AG08396 (cell line): ENCODE measurements at regions not wholly inside any gene's neighbourhood (a gene's known extent, or its start where the extent isn't known, plus 50 kb on each side); places are given as distances from the start of the nearest gene placed in this dataset.
A peak's percentile ranks its signal among the peaks of the same experiment; 100 is the strongest.

ENCODE experiments used
- DNase-seq: peaks from one replicate; pipeline ENCODE4 v3.0.0; 2012; ENCODE audit warnings: low spot score, mixed read lengths

- DNase-seq: no peak
These were observed 397.1 kb upstream of the CFAP20DC start for GRCh38 chr3:59446775-59447465.

- no peak for DNase-seq
These were observed 394.9 kb upstream of the CFAP20DC start for GRCh38 chr3:59444676-59445075.

DNA sequence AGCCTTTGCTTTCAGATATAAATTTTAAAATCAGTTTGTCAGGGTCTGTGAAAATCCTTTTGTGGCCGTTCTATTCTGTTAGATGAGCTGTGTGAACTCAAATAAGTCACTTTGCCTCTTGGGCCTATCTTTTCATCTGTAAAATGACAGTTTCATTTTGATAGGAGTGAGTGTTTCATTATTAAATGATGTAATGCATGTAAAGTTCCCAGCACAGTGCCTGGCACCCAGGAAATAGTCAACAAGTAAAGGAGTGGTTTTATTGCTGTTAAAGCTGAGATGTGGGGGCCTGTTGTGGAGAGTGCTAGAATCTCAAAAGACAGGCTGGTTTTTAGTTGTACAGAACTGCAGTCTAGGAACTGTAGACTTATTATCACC is 394.5 kb upstream of the CFAP20DC start:
- no peak for DNase-seq

DNA sequence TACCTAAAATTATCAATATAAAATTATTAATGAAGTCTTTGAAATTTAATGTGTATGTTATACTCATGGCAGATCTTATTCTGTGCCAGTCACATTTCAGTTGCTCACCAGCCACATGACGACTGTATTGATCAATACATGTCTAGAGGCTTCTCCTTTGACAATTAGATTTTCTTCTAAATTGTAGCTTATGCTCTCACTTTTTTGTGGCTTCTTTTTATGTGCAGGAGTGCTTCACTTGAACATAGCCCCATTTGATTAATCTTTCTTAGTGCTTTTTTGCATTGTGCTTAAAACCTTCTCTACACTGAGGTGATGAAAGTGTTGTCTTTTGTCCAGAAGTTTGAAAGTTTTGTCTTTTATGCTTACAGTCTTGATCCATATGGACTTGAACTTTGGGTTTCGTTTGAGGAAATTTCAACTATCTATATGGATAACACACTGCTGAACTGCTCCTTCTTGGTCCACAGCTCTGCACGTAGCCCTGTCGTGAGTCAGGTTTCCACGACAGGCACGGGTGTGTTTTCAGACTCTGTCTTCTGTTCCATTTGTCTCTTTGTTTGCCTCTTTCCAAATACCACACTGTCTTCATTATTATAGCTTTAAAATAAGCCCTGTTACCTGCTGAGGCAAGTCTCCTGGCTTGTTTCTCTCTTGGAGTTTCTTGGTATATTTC is 393.9 kb upstream of the CFAP20DC start:
- DNase-seq: no peak

GRCh38 chr3:59442046-59442445 is 392.2 kb upstream of the CFAP20DC start:
- no peak for DNase-seq

DNA sequence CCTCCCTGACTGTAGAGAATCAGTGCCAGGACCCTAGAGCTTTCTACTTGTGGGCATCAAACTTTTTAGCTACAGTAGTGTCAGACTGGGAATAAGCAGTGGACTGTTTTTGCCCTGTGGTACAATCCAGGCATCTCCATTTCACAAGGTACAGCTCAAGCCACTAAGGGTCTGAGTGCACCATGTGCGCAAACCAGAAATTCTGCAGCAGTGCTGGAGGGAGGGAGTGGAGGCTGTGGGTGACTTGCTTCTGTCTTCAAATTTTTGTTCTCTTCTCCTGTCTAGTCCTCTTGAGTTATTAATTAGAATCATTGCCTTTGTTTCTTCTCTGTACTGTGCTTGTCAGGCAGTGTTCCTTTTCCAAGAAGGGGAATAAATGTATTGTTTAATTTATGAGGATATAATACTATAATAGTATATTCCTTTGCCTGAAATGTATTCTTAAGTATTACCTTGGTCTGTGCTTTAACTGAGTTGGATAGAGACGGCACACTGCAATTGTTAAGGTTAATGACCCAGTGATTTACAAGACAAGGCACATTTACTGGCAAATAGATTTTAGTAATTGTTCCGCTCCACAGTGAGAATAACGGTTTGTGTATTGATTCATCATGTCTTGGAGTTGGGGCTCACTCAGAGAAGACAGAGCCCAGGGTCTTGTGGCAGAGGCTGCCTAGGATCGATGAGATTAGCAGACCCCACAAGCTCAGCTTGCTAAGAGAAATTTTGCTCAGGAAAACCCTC is 390.6 kb upstream of the CFAP20DC start:
- no peak for DNase-seq

- no peak for DNase-seq
These were observed 388.7 kb upstream of the CFAP20DC start for GRCh38 chr3:59438492-59438891.

DNA sequence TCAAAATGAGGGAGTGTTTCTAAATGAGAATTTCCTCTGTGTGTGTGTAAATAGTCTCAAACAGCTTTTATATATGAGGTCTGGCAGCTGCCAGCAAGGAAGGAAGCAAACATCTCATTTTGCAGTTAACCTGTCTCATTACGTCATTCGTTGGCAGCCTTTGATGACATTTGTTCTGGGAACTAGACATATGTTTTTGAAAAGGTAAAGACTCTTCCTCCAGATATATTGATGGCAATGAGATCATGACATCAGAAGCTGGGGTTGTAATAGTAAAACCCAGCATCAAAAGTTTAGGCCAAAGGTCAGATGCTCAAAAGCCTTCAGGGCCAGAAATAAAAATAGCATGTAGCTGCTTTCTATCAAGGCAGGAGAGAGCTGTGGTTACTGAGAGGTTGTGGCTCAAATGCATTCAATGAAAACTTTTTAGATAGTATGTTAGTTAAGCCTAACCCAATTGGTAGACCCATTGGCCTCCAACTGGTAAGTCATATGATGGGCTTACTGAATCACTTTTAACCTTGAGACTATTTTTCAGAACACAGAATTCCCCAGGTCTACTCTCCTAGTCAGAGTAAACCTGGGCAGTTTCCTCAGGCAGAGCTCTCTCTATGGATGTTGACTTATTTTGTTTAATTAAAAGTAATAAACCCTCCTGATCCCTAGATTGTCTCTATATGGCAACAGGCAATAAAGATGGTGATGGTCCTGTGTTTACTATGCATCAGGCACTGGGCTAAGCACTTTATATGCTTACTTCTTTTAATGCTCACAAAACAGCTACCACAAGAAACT is 386.5 kb upstream of the CFAP20DC start:
- no peak for DNase-seq

- no peak for DNase-seq
These were observed 383.7 kb upstream of the CFAP20DC start for GRCh38 chr3:59433546-59433945.

DNA sequence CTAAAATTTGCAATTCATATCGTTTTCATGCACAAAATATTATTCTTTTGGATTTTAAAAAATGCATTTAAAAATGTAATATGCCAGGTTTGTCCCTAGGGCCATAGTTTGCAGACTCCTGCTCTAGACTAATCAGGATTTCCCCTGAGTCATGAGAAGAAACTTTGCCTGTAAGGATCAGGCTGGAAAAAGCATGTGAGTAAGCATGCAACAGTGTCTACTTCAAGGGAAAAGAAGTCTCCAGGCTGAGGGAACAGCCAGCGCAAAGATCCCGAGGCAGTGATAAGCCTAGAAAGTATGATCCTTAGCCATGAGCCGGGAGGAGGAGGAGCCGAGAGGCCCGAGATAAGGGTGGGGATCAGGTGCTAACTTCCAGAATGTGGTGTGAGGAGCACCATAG is 382.8 kb upstream of the CFAP20DC start:
- no peak for DNase-seq

GRCh38 chr3:59430341-59430740 is 380.5 kb upstream of the CFAP20DC start:
- DNase-seq: no peak

GRCh38 chr3:59429198-59429597 is 379.4 kb upstream of the CFAP20DC start:
- DNase-seq: no peak

DNA sequence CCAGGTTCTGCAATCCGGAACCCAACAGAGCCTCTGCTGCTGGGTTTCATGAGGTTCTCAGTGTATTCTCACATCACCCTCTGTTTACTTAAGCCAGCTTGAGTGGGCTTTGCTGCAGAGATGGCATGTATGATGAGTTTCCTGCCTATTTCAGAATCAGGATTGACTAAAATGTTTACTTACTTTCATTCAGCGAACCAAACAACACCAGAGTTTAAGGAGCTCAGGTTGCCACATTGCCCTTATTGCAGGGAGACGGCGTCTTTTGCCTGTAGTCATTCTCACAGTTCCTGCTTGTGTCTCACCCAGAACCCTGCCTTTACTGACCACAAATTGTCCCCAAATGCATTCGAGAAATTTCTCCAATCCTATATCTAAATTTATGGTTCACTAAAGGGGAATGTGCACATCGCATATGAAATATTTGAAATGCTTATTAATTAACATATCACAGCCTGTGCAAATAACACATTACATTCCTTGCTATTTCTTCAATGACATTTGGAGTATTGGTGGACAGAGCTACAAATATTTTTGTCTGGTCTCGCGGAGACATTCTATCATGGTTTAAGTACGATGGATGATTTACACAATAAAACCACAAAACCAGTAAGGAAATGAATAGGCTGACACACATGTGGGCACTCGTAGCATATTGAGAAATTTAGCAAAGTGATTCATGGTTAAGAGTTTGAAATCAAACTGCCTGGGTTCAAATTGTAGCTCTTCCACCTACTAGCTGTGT is 377.2 kb upstream of the CFAP20DC start:
- DNase-seq: peak; percentile 44

DNA sequence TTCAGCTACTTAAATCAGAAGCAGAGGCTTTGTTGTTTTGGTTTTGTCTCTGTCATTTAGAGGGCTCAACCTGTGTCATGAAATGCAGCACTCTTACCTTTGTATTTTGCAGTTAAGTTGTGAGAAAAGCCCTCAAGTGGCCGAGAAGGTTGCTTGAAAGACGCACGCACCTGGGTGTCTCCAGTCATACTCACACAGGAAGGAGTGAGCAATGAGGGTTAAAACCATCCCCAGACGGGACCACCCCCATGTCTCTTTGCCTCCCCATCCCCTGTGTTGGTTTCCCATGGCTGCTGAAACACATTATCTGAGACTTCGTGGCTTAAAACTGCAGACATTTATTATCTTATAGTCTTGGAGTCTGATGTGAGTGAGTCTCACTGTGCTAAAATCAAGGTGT is 376.1 kb upstream of the CFAP20DC start:
- DNase-seq: no peak

GRCh38 chr3:59425371-59425770 is 375.5 kb upstream of the CFAP20DC start:
- peak; percentile 61 for DNase-seq

DNA sequence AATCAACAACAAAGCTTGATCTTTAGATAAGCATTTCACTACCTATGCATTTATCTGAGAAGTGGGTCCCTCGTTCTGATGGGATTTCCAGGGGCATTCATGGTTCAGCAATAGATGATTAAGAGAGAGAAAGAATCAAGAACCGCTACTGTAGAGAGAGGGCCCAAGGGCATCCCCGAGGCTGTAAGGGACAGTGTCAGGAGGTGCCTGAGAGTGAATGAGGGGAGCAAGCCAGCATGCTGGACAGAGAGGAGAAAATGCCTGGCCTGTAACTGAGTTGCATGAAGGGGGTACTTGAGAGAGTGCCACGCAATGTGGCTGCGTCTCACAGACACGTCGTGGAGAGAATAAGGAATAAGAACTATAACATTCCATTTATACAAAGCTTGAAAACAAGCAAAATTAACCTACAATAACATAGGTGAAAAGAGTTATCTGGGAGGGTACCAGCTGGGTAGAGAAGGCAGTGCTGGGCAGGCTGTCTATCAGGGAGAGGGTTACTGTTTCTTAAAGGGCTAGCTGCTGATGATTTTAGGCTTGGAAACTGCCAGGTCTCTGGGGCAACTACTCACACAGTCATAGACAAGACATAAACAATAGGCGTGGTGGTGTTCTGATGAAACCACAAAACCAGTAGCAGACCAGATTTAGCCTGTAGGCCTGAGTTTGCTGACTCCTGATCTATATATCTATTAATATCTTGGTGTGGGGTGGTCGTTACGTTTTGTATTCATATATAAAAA is 374.6 kb upstream of the CFAP20DC start:
- peak; percentile 70 for DNase-seq

- DNase-seq: no peak
These were observed 373.9 kb upstream of the CFAP20DC start for GRCh38 chr3:59423707-59424106.

DNA sequence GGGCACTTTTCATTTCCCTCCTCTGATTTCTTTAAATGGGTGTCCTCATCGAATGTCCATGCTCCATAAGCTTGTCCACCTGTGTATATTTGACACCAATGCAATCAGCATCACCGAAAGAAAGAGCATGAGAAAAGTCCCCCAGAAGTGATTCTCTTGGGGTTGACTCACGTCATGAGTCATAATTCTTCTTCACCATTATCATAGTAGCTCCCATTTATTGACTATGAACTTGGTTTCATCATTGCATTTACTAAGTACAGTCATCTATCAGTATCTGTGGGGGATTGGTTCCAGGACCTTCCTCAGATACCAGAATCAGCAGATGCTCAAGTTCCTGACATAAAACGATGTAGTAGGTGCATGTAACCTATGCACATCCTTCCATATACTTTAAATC is 372.5 kb upstream of the CFAP20DC start:
- no peak for DNase-seq

- DNase-seq: no peak
These were observed 369.0 kb upstream of the CFAP20DC start for GRCh38 chr3:59418836-59419235.

GRCh38 chr3:59412516-59412915 is 362.7 kb upstream of the CFAP20DC start:
- no peak for DNase-seq

DNA sequence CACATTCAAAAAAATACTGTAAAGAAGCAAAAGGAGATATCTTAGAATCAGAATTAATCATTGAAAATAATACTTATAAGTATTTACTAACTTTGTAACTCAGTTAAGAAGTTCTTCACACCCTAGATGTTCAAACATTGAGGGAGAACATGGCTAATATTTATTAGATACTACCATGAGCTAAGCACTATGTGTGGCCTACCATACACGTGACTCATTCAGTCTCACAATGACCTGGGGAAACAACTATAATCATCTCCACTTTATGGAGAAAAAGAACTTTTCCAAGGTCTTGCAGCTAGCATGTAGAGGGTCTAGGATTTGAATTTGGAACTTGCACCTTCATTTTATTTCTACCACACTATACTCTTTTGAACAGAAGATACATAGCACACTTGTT is 361.9 kb upstream of the CFAP20DC start:
- DNase-seq: no peak
